Coronary artery (tissue), 2 donors: ENCODE measurements at regions not wholly inside any gene's neighbourhood (a gene's known extent, or its start where the extent isn't known, plus 50 kb on each side); places are given as distances from the start of the nearest gene placed in this dataset.
"Not testable (repeated sequence)": the region's sequence is repeated elsewhere in the genome, so short reads cannot be mapped to it uniquely, and the experiment has no call there.

Source experiments
- DNase-seq: peaks from one replicate; pipeline ENCODE4 v3.0.0-alpha.2; 2017; ENCODE audit warnings: low spot score
- H3K27ac ChIP-seq, 2 donors: fragments of 200-600 bp; sonication (generic); one replicate each; pipeline ENCODE4 v1.5.1; 2016 to 2019
- H3K4me3 ChIP-seq: fragments of 200-600 bp; sonication (generic); 2 replicates; pipeline ENCODE4 v1.5.1; 2016; ENCODE audit warnings: mild to moderate bottlenecking, moderate library complexity
- TF ChIP-seq, protein P1 (sequence below): fragments of 200-600 bp; sonication (generic); IDR thresholded peaks from one replicate; pipeline ENCODE4 v1.5.1; 2019; ENCODE audit warnings: antibody characterized with exemption

DNA sequence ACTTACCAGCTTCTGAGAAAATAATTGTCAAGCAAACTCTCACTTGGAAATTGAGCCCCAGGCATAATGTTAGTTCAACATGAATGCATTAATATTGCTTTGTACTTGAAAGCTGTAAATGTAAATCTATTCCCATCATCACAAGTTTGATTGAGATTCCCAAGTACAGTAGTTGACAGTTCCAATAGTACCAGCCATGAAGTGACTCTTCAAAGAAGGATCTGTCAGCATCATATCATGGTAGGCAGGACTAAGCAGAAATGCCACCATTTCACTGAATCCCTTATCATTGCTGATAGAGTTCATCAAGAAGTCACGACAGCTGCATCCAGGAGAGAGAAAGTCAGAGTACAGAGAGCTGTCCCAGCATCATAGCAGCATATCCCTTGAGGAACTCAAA, 348.7 kb downstream of the OMA1 start:
- no peak for DNase-seq
- H3K27ac ChIP-seq: no peak overlapping the region
- TF ChIP-seq, protein P1, sequence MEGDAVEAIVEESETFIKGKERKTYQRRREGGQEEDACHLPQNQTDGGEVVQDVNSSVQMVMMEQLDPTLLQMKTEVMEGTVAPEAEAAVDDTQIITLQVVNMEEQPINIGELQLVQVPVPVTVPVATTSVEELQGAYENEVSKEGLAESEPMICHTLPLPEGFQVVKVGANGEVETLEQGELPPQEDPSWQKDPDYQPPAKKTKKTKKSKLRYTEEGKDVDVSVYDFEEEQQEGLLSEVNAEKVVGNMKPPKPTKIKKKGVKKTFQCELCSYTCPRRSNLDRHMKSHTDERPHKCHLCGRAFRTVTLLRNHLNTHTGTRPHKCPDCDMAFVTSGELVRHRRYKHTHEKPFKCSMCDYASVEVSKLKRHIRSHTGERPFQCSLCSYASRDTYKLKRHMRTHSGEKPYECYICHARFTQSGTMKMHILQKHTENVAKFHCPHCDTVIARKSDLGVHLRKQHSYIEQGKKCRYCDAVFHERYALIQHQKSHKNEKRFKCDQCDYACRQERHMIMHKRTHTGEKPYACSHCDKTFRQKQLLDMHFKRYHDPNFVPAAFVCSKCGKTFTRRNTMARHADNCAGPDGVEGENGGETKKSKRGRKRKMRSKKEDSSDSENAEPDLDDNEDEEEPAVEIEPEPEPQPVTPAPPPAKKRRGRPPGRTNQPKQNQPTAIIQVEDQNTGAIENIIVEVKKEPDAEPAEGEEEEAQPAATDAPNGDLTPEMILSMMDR: no peak
- no peak overlapping the region for H3K4me3 ChIP-seq

DNA sequence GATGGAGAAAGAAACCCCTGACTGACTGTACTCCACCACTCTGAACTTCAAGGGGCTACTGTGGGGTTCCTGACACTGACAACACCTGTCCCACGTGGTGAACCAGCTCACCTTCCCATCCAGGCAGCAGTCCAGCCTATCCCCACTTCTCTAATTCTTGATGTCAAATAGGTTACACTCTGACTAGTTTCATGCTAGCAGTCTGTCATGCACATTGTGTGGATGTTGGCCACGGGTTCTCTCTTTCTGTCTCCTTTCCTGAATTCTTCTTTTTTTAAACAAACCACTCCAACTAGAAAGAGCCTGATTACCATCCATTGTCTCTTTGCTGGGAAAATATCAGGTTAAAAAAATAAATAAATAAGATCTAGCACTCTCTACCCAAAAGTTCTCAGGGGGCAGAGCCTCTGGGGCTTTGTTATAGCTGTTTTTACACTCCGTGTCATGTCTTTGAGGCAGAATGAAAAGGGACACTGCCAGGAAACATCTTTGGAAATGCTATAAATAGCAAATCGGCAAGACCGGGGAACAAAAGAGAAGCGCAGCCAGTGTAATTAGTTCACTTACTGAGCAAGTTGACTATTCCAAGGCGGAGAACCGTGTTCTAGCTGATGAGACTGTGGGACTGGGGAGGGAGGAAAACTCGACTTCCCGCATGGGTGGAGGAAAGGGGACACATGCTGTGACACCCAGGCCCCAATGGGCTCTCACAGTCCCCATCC, 356.1 kb downstream of the OMA1 start:
- Histone ChIP-seq H3K4me3 (no peak overlapping the region), H3K27ac (no peak overlapping the region)

DNA sequence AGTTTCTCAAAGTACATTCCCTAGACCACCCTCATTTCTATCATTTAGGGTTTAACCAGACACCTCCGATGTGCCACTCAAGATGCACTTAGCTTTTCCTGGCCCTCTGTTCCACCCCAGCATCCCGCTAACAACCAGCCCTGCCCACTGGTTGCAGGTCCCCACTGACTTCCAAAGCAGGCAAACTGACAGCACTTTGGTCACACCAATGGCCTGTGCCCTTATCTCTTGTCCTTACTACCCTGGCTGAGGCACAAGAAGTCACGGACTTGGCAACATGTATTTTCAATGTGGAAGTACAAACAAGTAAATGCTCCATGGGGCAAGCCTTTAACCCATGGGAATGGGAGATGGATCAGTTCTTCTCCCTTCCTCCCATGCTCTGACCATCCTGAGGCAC, 357.1 kb downstream of the OMA1 start:
- no peak for DNase-seq
- TF ChIP-seq, protein P1: no peak
- Histone ChIP-seq H3K27ac (no peak overlapping the region), H3K4me3 (no peak overlapping the region)

More for the DNA sequence above, 356.1 kb downstream of the OMA1 start:
- no peak for DNase-seq
- TF ChIP-seq, protein P1: no peak

DNA sequence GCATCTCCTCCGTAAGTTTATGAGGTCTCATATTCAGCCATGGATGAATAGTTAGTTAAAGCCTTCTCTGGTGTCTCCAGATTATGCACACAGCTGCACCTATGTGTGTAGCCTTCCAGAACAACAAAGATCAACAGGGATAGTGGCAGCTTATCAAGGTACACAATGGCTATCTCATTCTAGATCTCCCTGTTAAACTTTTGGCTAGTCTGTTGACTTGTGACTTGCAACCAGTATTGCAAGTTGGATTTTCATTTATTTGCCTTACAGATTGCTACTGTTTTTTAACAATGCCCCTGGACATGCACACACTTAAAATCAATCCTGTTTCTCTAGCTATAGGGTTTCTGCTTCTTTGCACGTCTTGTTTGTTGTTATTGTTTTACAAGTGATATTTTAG, 363.2 kb downstream of the OMA1 start:
- H3K27ac ChIP-seq: no peak overlapping the region
- DNase-seq: no peak
- TF ChIP-seq, protein P1: no peak

DNA sequence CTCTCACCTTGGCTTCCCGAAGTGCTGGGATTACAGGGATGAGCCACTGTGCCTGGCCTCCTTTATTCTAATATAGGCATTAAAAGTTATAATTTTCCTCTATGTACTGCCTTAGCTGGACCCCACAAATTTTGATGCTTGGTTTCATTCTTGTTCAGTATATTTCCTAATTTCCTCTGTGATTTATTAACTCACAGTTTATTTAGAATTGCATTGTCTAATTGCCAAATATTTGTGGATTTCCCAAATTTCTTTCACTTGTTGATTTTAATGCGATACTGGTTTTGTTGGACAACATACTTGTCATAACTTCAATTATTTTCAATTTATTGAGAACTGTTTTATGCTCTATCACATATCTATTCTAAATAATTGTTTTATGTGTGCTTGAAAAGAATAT, 366.0 kb downstream of the OMA1 start:
- TF ChIP-seq, protein P1: no peak
- DNase-seq: no peak
- Histone ChIP-seq H3K27ac (no peak overlapping the region), H3K4me3 (no peak overlapping the region)

More for the DNA sequence above, 363.2 kb downstream of the OMA1 start:
- H3K4me3 ChIP-seq: no peak overlapping the region

DNA sequence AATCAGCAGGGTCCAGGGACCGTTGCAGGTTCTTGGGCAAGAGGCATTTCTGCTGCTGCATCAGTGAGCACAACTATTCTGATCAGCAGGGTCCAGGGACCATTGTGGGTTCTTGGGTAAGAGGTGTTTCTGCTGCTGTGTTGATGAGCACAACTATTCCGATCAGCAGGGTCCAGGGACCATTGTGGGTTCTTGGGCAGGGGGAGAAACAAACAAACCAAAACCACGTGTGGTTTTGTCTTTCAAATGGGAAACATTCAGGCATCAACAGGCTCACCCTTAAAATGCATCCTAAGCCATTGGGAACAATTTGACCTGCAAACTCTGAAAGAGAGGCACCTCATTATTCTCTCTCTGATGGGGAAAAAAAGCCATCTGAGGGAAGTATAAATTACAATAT, 377.4 kb downstream of the OMA1 start:
- not testable (repeated sequence) for H3K4me3 ChIP-seq, H3K27ac ChIP-seq, DNase-seq

DNA sequence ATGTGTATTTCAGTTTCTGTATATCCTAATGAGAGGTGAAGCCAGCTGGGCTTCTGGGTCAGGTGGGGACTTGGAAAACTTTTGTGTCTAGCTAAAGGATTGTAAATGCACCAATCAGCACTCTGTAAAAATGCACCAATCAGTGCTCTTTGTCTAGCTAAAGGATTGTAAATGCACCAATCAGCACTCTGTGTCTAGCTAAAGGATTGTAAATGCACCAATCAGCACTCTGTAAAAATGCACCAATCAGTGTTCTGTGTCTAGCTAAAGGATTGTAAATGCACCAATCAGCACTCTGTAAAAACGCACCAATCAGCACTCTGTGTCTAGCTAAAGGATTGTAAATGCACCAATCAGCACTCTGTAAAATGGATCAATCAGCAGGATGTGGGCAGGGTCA, 379.4 kb downstream of the OMA1 start:
- not testable (repeated sequence) for H3K4me3 ChIP-seq, DNase-seq

DNA sequence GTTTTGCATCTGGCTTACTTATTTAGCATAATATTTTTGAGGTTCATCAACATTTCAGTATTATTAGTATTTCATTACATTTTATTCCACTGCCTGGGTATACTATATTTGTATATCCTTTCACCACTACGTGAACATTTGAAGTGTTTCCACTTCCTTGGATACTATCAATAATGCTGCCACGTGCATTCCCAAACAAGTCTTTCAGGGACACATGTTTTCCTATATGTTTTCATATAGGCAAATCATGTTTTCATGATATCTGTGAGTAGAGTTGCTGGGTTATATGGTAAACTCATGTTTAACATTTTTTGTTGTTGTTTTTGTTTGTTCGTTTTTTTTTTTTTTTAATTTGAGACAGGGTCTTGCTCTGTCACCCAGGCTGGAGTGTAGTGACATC, 380.1 kb downstream of the OMA1 start:
- no peak for DNase-seq
- TF ChIP-seq, protein P1: no peak
- Histone ChIP-seq H3K27ac (no peak overlapping the region), H3K4me3 (no peak overlapping the region)

More for the DNA sequence above, 379.4 kb downstream of the OMA1 start:
- not testable (repeated sequence) for H3K27ac ChIP-seq
